ENCODE measurements at regions not wholly inside any gene's neighbourhood (a gene's known extent, or its start where the extent isn't known, plus 50 kb on each side); places are given as distances from the start of the nearest gene placed in this dataset.

DNA sequence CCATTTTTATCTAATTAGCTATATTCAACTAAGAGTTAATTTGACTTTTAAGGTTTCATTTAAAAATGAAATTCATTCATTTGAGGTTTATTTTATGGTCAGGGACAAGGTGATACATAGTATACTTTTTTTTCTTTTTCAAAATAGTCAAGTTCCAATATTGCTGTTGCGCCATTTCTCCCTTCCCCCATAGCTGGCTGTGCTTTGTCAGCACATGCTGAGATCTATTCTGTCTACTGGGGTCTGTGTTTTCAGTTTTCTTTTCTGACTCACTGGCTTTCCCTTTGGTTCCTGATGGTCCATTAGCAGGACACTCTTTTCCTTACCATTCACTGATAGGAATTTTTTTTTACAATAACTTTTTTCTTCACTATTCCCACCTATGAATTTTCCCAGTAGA, 336.4 kb upstream of the TMEM229A start:
- WGBS, result 97% methylated on average over 1 of the region's 1 CpG
- Histone ChIP-seq H3K36me3 (no peaks in the 10 kb centered on the region), H3K27ac (replicated peaks in 1 of 4) (no peak overlapping the region), H3K4me1 (no peaks in the 10 kb centered on the region), H3K9me3 (no peaks in the 10 kb centered on the region), H3K27me3 (no peaks in the 10 kb centered on the region), H3K4me3 (no peak overlapping the region)
- no peak for TF ChIP-seq POLR2AphosphoS5 (IDR thresholded peaks at IDR 0.05)
- no peak for TF ChIP-seq EP300 (IDR thresholded peaks at IDR 0.05)
- no peak for TF ChIP-seq POLR2A (IDR thresholded peaks at IDR 0.05; ENCODE audit: low read depth)
- TF ChIP-seq, protein P1, sequence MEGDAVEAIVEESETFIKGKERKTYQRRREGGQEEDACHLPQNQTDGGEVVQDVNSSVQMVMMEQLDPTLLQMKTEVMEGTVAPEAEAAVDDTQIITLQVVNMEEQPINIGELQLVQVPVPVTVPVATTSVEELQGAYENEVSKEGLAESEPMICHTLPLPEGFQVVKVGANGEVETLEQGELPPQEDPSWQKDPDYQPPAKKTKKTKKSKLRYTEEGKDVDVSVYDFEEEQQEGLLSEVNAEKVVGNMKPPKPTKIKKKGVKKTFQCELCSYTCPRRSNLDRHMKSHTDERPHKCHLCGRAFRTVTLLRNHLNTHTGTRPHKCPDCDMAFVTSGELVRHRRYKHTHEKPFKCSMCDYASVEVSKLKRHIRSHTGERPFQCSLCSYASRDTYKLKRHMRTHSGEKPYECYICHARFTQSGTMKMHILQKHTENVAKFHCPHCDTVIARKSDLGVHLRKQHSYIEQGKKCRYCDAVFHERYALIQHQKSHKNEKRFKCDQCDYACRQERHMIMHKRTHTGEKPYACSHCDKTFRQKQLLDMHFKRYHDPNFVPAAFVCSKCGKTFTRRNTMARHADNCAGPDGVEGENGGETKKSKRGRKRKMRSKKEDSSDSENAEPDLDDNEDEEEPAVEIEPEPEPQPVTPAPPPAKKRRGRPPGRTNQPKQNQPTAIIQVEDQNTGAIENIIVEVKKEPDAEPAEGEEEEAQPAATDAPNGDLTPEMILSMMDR (IDR thresholded peaks at IDR 0.05), result no peak
- DNase-seq (ENCODE audit: extremely low spot score), result no peak
- intact Hi-C loops (cut with DNase I), result no loop called here

DNA sequence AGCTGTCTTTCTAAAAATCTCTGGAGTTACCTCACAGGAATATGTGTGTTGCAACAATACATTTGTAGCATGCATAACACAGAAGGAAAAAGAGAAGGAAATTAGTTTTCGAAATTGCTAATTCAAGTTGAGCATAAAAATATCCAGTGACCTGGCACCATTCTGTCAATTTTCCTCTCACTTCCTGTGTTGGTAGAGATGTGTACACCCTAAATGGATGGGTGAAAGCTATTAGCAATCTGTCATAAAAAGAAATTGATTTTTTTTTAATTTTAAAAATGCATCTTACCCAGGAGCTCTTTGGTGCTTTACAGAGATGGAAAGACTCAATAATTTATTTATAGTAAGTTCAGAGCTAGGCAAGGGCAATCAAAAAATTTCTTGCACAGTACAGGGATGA, 333.3 kb upstream of the TMEM229A start:
- Histone ChIP-seq H3K4me1 (no peaks in the 10 kb centered on the region), H3K27ac (replicated peaks in 1 of 4) (no peak overlapping the region), H3K9me3 (peaks cover 0 to 3% (median 0%) of the 10 kb centered on the region in 4 donors), H3K36me3 (no peaks in the 10 kb centered on the region), H3K4me3 (no peak overlapping the region), H3K27me3 (no peaks in the 10 kb centered on the region)
- intact Hi-C loops (cut with DNase I), result no loop called here
- TF ChIP-seq EP300 (IDR thresholded peaks at IDR 0.05) (no peak), POLR2A (IDR thresholded peaks at IDR 0.05; ENCODE audit: low read depth) (no peak), POLR2AphosphoS5 (IDR thresholded peaks at IDR 0.05) (no peak)
- TF ChIP-seq, protein P1 (IDR thresholded peaks at IDR 0.05), result no peak
- DNase-seq (ENCODE audit: extremely low spot score), result no peak
- WGBS, result 83% methylated on average over 1 of the region's 1 CpG

DNA sequence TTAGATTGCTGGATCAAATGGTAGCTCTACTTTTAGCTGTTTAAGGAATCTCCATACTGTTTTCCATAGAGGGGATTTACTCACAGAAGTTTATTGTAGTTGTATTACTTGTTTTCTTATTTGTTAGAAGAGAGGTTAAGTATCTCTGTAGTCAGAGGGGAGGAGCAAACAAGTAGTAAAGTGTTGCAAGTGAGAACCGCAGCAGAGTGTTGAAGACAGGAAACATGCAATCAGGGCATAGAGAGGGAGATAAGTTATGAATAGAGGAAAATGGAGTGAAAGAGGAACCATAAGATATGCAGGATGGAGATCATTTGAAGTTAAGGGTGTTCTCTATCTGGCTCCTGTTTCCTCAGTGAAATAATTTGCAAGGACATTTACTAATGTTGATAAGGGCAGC, 331.4 kb upstream of the TMEM229A start:
- intact Hi-C loops (cut with DNase I), result no loop called here
- DNase-seq (ENCODE audit: extremely low spot score), result no peak
- Histone ChIP-seq H3K4me3 (no peak overlapping the region), H3K4me1 (no peaks in the 10 kb centered on the region), H3K27ac (replicated peaks in 1 of 4) (no peak overlapping the region), H3K27me3 (no peaks in the 10 kb centered on the region), H3K36me3 (no peaks in the 10 kb centered on the region), H3K9me3 (peaks cover 0 to 3% (median 0%) of the 10 kb centered on the region in 4 donors)
- 70% methylated on average over 1 of the region's 1 CpG for WGBS
- TF ChIP-seq, protein P1 (IDR thresholded peaks at IDR 0.05), result no peak
- TF ChIP-seq POLR2A (IDR thresholded peaks at IDR 0.05; ENCODE audit: low read depth), result no peak
- TF ChIP-seq POLR2AphosphoS5 (IDR thresholded peaks at IDR 0.05), result no peak
- TF ChIP-seq EP300 (IDR thresholded peaks at IDR 0.05), result no peak

DNA sequence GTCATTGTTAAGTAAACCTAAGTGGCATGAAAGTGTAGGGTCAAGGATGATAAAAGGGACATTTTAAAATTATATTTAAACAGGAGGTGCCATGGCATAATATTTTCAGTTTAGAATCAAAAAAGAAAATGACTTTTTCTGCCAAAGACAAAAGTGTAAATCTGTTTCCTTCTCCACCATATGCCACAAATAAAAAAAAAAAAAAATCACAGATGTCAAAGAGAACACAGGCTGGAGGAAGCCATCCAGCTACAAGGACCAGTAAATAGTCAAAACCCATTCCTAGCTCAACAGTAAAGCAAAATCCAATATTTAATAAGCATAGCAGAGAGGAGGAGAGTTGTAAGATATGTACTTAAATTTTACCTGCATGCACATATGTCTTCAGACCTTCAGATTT, 321.3 kb upstream of the TMEM229A start:
- no peaks in the 10 kb centered on the region for H3K27me3 ChIP-seq
- intact Hi-C loops (cut with DNase I), result no loop called here
- no peaks in the 10 kb centered on the region for H3K9me3 ChIP-seq
- no peak overlapping the region for H3K4me3 ChIP-seq
- no peaks in the 10 kb centered on the region for H3K4me1 ChIP-seq
- no peak for DNase-seq (ENCODE audit: extremely low spot score)
- no peak overlapping the region for H3K27ac ChIP-seq (replicated peaks in 1 of 4)
- H3K36me3 ChIP-seq, result no peaks in the 10 kb centered on the region
- TF ChIP-seq, protein P1 (IDR thresholded peaks at IDR 0.05), result no peak

DNA sequence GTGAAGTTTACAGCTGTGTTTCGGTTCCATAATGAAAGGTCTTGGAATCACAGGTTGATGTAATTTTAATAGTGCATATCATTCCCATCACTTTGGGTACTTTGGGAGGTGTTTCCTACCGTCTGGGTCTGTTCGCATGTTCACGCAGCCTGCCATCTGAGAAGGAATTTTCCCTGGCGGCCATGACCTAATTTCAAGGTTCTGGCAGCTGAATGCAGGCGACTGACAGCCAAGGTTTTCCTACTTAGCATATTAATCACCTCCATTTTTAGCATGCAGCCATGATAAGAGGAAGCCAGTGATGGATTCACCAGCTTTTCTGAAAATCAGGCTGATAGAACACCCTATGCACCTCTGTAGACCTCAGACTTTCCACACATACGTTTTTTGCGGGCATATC, 319.1 kb upstream of the TMEM229A start:
- Histone ChIP-seq H3K27ac (replicated peaks in 1 of 4) (no peak overlapping the region), H3K4me1 (no peaks in the 10 kb centered on the region), H3K36me3 (no peaks in the 10 kb centered on the region), H3K9me3 (peaks cover 0 to 5% (median 2%) of the 10 kb centered on the region in 4 donors), H3K27me3 (no peaks in the 10 kb centered on the region), H3K4me3 (no peak overlapping the region)
- DNase-seq (ENCODE audit: extremely low spot score), result no peak
- TF ChIP-seq POLR2A (IDR thresholded peaks at IDR 0.05; ENCODE audit: low read depth), result no peak
- TF ChIP-seq EP300 (IDR thresholded peaks at IDR 0.05), result no peak
- TF ChIP-seq POLR2AphosphoS5 (IDR thresholded peaks at IDR 0.05), result no peak
- TF ChIP-seq, protein P1 (IDR thresholded peaks at IDR 0.05), result no peak
- intact Hi-C loops (cut with DNase I), result no loop called here
- WGBS, result 61% methylated on average over 8 of the region's 8 CpGs
